GM12864 (cell line): ENCODE measurements at regions not wholly inside any gene's neighbourhood (a gene's known extent, or its start where the extent isn't known, plus 50 kb on each side); places are given as distances from the start of the nearest gene placed in this dataset.
"Not testable (repeated sequence)": the region's sequence is repeated elsewhere in the genome, so short reads cannot be mapped to it uniquely, and the experiment has no call there.

Experiments used
- DNase-seq: peaks from one replicate; pipeline ENCODE4 v3.0.0-alpha.2; 2011; ENCODE audit warnings: low read depth
- H3K4me3 ChIP-seq: 2 replicates; pipeline ENCODE4 v1.5.1; 2011; ENCODE audit warnings: mild to moderate bottlenecking, low read depth, low read length, control low read depth
- CTCF ChIP-seq: IDR thresholded peaks from 2 replicates; pipeline ENCODE4 v1.5.1; 2011; ENCODE audit warnings: low read depth, mild to moderate bottlenecking, moderate library complexity, low read length, control low read depth, inconsistent platforms; ENCODE audit errors: missing control alignments

- TF ChIP-seq CTCF = no peak
- DNase-seq = no peak
- no peak overlapping the region for H3K4me3 ChIP-seq
Measured at GRCh38 chr9:75378926-75379325, 290.6 kb downstream of the OSTF1 start.

- no peak for DNase-seq
- no peak overlapping the region for H3K4me3 ChIP-seq
- no peak for TF ChIP-seq CTCF
Measured at GRCh38 chr9:75382126-75382525, 293.8 kb downstream of the OSTF1 start.

- DNase-seq, H3K4me3 ChIP-seq: not testable (repeated sequence)
Measured at GRCh38 chr9:75383420-75384034, 295.2 kb downstream of the OSTF1 start.

DNA sequence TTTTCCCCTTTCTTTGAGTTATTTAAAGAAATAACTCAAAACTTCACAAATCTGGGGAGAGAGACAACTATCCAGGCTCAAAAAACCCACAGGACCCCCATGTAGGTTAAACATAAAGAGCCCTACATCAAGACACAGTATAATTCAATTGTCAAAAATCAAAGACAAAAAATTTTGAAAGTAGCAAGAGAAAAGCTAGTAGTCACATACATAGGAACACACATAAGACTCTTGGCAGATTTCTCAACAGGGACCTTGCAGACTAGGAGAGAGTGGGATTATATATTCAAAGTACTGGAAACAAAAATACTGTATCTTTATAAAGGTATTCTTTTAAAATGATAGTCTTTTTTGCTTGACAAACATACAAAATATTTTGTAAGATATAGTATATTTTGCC, 296.9 kb downstream of the OSTF1 start:
- DNase-seq = no peak
- no peak for TF ChIP-seq CTCF
- no peak overlapping the region for H3K4me3 ChIP-seq

DNA sequence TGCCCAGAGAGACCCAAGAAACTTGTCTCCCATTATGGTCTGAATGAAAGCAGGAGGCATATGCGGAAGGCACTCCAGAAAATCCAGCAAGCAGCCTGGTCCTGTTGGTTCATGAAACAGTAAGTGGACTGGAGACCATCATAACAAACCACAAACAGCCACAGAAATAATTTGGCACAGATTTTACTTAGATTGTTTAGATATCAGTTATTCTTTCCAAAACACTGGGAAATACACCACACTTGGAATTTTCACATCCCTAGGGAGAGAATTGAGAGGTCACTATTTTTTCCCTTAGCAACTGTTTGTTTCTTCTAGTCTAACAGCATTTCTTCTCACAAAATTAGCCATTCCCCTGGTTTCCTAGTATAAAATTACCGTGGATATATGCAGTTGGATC, 300.8 kb downstream of the OSTF1 start:
- TF ChIP-seq CTCF = no peak
- DNase-seq = no peak
- no peak overlapping the region for H3K4me3 ChIP-seq

DNA sequence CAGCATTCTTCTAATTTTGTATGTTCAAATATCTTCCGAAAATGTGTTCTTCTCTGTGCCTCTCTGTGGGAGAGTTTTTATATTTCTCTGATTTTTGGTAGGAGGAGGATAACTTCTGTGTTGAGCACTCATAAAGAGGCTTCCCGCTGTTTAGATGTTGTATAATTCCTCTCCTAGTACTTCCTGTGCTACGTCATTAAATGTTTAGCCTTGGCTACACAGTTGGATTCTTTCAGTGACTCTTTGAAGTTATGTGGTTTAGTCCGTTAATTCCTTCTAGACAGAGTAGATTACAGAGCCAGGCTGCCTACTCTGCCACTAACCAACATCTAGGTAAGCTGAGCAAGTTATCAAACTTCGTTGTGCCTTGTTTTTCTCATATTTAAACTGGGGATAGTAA, 302.6 kb downstream of the OSTF1 start:
- DNase-seq = no peak
- no peak overlapping the region for H3K4me3 ChIP-seq
- no peak for TF ChIP-seq CTCF

DNA sequence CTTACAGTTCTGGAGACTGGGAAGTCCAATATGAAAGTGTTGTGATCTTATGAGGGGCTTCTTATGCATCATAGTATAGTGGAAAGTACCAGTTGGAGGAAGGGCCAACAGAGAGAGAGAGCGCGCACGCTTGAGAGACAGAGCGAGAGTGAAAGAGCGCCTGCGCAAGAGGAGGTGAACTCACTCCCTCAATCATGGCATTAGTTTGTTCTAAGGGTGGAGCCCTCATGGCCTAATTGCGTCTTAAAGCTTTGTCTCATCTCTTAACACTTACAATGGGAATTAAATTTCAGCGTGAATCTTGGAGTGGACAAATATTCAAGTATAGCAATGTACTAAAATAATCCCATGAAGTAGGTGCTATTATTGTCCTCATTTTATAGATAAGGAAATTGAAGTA, 303.2 kb downstream of the OSTF1 start:
- DNase-seq = no peak
- no peak for TF ChIP-seq CTCF
- H3K4me3 ChIP-seq = no peak overlapping the region

DNA sequence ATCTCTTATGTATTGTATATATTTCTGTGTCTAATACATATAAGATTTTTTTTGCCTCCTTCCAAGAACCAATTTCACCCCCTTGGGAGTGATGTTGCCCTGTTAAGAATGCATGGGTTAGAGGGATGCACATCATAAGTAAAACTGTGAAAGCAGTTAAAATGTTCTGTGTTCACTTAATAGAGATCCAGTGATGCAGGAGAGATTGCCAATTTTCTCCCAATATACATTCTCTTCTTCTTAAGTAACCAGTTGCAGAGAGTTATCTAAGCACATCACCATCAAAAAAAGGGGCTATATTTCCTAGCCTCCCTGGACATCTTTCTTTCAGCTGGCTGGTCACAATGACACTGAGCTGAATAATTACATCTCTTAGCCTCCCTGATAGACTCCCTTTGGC, 307.0 kb downstream of the OSTF1 start:
- H3K4me3 ChIP-seq = no peak overlapping the region
- no peak for DNase-seq
- no peak for TF ChIP-seq CTCF
